H1 (cell line): ENCODE measurements at regions not wholly inside any gene's neighbourhood (a gene's known extent, or its start where the extent isn't known, plus 50 kb on each side); places are given as distances from the start of the nearest gene placed in this dataset.

Source experiments
- CTBP2 ChIP-seq: IDR thresholded peaks from 2 replicates; pipeline ENCODE4 v1.7.0; 2011; ENCODE audit warnings: borderline replicate concordance, mild to moderate bottlenecking, moderate library complexity, mixed read lengths, low read length; ENCODE audit not compliant: insufficient read depth, insufficient read length

DNA sequence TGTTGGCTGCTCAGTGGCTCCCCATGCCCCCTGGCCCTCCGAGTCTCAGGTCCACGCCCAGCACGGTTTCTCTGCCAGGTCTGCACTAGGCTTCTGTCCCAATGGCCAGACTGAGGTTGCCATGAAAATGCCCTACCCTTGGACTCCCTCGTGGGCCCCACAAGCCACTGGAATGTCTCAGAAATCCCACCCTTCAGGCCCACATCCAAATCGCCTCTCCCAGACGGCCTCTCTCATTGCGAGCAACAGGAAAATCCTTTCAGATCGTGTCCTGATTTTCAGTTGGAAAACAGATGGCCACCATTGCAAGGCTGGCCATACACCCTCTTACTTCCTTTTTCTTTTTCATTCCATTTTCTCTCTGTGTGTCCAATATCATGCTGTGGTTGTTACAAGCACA, 77.3 kb downstream of the IRF2BPL start (continued):
- no peak for TF ChIP-seq CTBP2
- TF ChIP-seq, all 59 proteins: peak for 0
